ENCODE measurements at regions not wholly inside any gene's neighbourhood (a gene's known extent, or its start where the extent isn't known, plus 50 kb on each side); places are given as distances from the start of the nearest gene placed in this dataset.

GRCh38 chr14:54209511-54210250 lies 187.1 kb upstream of the CDKN3 start:
- Histone ChIP-seq H4K91ac (replicated peaks; ENCODE audit: insufficient read length, low read length) (no peak overlapping the region), H2BK5ac (ENCODE audit: low read depth, low read length) (no peak overlapping the region), H3K9ac (replicated peaks in 1 of 4; ENCODE audit: extremely low read depth in 1 of 4, low read depth in 3 of 4, low read length in 3 of 4) (no peak overlapping the region), H2BK15ac (ENCODE audit: low read length) (no peak overlapping the region), H2BK20ac (ENCODE audit: low read length) (no peak overlapping the region), H3K4me2 (ENCODE audit: insufficient read depth in 1 of 2, low read depth in 2 of 2, low read length in 2 of 2) (no peak overlapping the region), H3K4me3 (ENCODE audit: extremely low read depth in 1 of 4, insufficient read depth in 2 of 4, low read depth in 3 of 4, low read length in 4 of 4) (no peak overlapping the region), H3K9me3 (ENCODE audit: insufficient read depth in 2 of 2, low read depth in 1 of 2, low read length in 1 of 2) (no peaks in the 10 kb centered on the region), H2AFZ (ENCODE audit: low read length) (no peak overlapping the region), H3K18ac (ENCODE audit: extremely low read depth, low read length) (no peak overlapping the region), H3K36me3 (ENCODE audit: control insufficient read depth in 2 of 4, insufficient read depth in 4 of 4, low read length in 3 of 4) (no peaks in the 10 kb centered on the region), H3K27ac (ENCODE audit: low read depth, low read length) (no peak overlapping the region), H2BK12ac (ENCODE audit: low read depth, low read length) (no peak overlapping the region), H3K4me1 (replicated peaks in 1 of 4; ENCODE audit: control insufficient read depth in 3 of 4, insufficient read depth in 4 of 4, low read length in 3 of 4) (no peaks in the 10 kb centered on the region), H3K79me2 (ENCODE audit: control insufficient read depth in 1 of 2, insufficient read depth in 2 of 2, low read length in 2 of 2) (no peaks in the 10 kb centered on the region), H3K56ac (replicated peaks; ENCODE audit: insufficient read length, low read depth, low read length) (no peak overlapping the region), H3K14ac (ENCODE audit: insufficient read length) (no peak overlapping the region), H2BK120ac (replicated peaks; ENCODE audit: low read depth, low read length) (no peak overlapping the region), H3K23ac (ENCODE audit: insufficient read length) (no peak overlapping the region), H2AK5ac (ENCODE audit: low read depth, low read length) (no peak overlapping the region), H3K4ac (replicated peaks; ENCODE audit: insufficient read length, low read depth, low read length) (no peak overlapping the region), H3K79me1 (ENCODE audit: low read depth, low read length) (no peaks in the 10 kb centered on the region), H3K23me2 (ENCODE audit: low read depth, low read length) (no peaks in the 10 kb centered on the region; the same call in 1 of the 2 replicates), H4K20me1 (replicated peaks in 1 of 2; ENCODE audit: control insufficient read depth in 1 of 2, insufficient read depth in 2 of 2, low read length in 2 of 2) (no peaks in the 10 kb centered on the region), H4K5ac (ENCODE audit: insufficient read length, low read depth, low read length) (no peak overlapping the region), H4K8ac (ENCODE audit: extremely low read depth, insufficient read depth, low read length) (no peak overlapping the region), H3K27me3 (replicated peaks in 1 of 4; ENCODE audit: control insufficient read depth in 3 of 4, extremely low read depth in 1 of 4, insufficient read depth in 3 of 4, low read length in 3 of 4) (no peaks in the 10 kb centered on the region)
- FAIRE-seq (no peak), DNase-seq (ENCODE audit: low read depth in 1 of 2, low spot score in 2 of 2) (no peak)
- WGBS, 2 experiments (ENCODE audit: extremely low coverage in 1 of 2, insufficient coverage in 1 of 2, insufficient read length in 1 of 2, insufficient replicate concordance in 2 of 2, low coverage in 1 of 2, low lambda C conversion rate in 2 of 2, missing lambda C conversion rate in 1 of 2), result 88% methylated on average over 4 of the region's 4 CpGs; no CpG with 5 or more reads in 1 of the 2 experiments
- ChIA-PET CTCF (ENCODE audit: partially characterized antibody) (interaction anchor here (1.0 to 1.8 kb wide), 4 partner anchors 11 to 133 kb away, joined by 3 to 4 read pairs (median 3); no protein-coding TSS in a partner anchor), POLR2A (ENCODE audit: partially characterized antibody) (interaction anchor here (0.6 kb wide), 1 partner anchor 172 kb away, joined by 3 read pairs; no protein-coding TSS in a partner anchor)
- TF ChIP-seq CREB1 (IDR thresholded peaks at IDR 0.05), result no peak
- no peak for TF ChIP-seq GABPA (IDR thresholded peaks at IDR 0.05; ENCODE audit: borderline replicate concordance, insufficient read depth, low read length)
- TF ChIP-seq BRCA1 (IDR thresholded peaks at IDR 0.05; ENCODE audit: low read depth, low read length), result no peak
- no peak for TF ChIP-seq KDM4A (IDR thresholded peaks at IDR 0.05; ENCODE audit: low read depth, low read length, severe bottlenecking)
- TF ChIP-seq YY1 (IDR thresholded peaks at IDR 0.05; ENCODE audit: low read depth, low read length), result no peak
- no peak for TF ChIP-seq ATF2 (IDR thresholded peaks at IDR 0.05; ENCODE audit: low read length)
- no peak for TF ChIP-seq JUN (IDR thresholded peaks at IDR 0.05; ENCODE audit: low read depth, low read length)
- TF ChIP-seq, protein P1, sequence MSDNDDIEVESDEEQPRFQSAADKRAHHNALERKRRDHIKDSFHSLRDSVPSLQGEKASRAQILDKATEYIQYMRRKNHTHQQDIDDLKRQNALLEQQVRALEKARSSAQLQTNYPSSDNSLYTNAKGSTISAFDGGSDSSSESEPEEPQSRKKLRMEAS (IDR thresholded peaks at IDR 0.05), result no peak
- no peak for TF ChIP-seq TCF12 (IDR thresholded peaks at IDR 0.05; ENCODE audit: low read depth, low read length)
- TF ChIP-seq SIN3A (conservative IDR thresholded peaks at IDR 0.05 in 1 of 2, IDR thresholded peaks at IDR 0.05 in 1 of 2; ENCODE audit: low read depth in 1 of 2, low read length in 2 of 2), result no peak
- no peak for TF ChIP-seq NRF1 (IDR thresholded peaks at IDR 0.05; ENCODE audit: low read depth, low read length)
- TF ChIP-seq KDM1A (IDR thresholded peaks at IDR 0.05; ENCODE audit: borderline replicate concordance, low read length), result no peak
